GM19455 (cell line): ENCODE measurements at regions not wholly inside any gene's neighbourhood (a gene's known extent, or its start where the extent isn't known, plus 50 kb on each side); places are given as distances from the start of the nearest gene placed in this dataset.
"Not testable (repeated sequence)": the region's sequence is repeated elsewhere in the genome, so short reads cannot be mapped to it uniquely, and the experiment has no call there.

ENCODE experiments used
- ATAC-seq: cut with Tn5 transposase; IDR thresholded peaks from one replicate; pipeline ENCODE4 v1.9.1; 2021; ENCODE audit not compliant: unreplicated experiment

- ATAC-seq: no peak
Observed at GRCh38 chr2:223457301-223457700, 144.9 kb downstream of the SCG2 start.

GRCh38 chr2:223459328-223459939, 142.7 kb downstream of the SCG2 start:
- ATAC-seq: no peak

- no peak for ATAC-seq
Observed at GRCh38 chr2:223460209-223460608, 142.0 kb downstream of the SCG2 start.

- no peak for ATAC-seq
Observed at GRCh38 chr2:223460774-223461211, 141.4 kb downstream of the SCG2 start.

- ATAC-seq: no peak
Observed at GRCh38 chr2:223464071-223464470, 138.1 kb downstream of the SCG2 start.

GRCh38 chr2:223465793-223466192, 136.4 kb downstream of the SCG2 start:
- ATAC-seq: no peak

- ATAC-seq: no peak
Observed at GRCh38 chr2:223467196-223467595, 135.0 kb downstream of the SCG2 start.

- ATAC-seq: no peak
Observed at GRCh38 chr2:223469270-223470046, 132.7 kb downstream of the SCG2 start.

- ATAC-seq: no peak
Observed at GRCh38 chr2:223470602-223471001, 131.6 kb downstream of the SCG2 start.

- no peak for ATAC-seq
Observed at GRCh38 chr2:223472771-223473170, 129.4 kb downstream of the SCG2 start.

GRCh38 chr2:223474893-223475292, 127.3 kb downstream of the SCG2 start:
- no peak for ATAC-seq

- ATAC-seq: no peak
Observed at GRCh38 chr2:223475901-223476300, 126.3 kb downstream of the SCG2 start.

GRCh38 chr2:223477318-223477717, 124.8 kb downstream of the SCG2 start:
- ATAC-seq: no peak

GRCh38 chr2:223481486-223481885, 120.7 kb downstream of the SCG2 start:
- no peak for ATAC-seq

GRCh38 chr2:223486751-223487150, 115.4 kb downstream of the SCG2 start:
- no peak for ATAC-seq

- no peak for ATAC-seq
Observed at GRCh38 chr2:223487214-223487846, 114.8 kb downstream of the SCG2 start.

- no peak for ATAC-seq
Observed at GRCh38 chr2:223488814-223489213, 113.3 kb downstream of the SCG2 start.

GRCh38 chr2:223494496-223494895, 107.7 kb downstream of the SCG2 start:
- no peak for ATAC-seq

GRCh38 chr2:223494942-223495341, 107.2 kb downstream of the SCG2 start:
- ATAC-seq: no peak

GRCh38 chr2:223496853-223497252, 105.3 kb downstream of the SCG2 start:
- not testable (repeated sequence) for ATAC-seq

GRCh38 chr2:223500709-223501108, 101.5 kb downstream of the SCG2 start:
- no peak for ATAC-seq

- no peak for ATAC-seq
Observed at GRCh38 chr2:223501641-223502040, 100.5 kb downstream of the SCG2 start.
